ENCODE measurements at regions not wholly inside any gene's neighbourhood (a gene's known extent, or its start where the extent isn't known, plus 50 kb on each side); places are given as distances from the start of the nearest gene placed in this dataset.

DNA sequence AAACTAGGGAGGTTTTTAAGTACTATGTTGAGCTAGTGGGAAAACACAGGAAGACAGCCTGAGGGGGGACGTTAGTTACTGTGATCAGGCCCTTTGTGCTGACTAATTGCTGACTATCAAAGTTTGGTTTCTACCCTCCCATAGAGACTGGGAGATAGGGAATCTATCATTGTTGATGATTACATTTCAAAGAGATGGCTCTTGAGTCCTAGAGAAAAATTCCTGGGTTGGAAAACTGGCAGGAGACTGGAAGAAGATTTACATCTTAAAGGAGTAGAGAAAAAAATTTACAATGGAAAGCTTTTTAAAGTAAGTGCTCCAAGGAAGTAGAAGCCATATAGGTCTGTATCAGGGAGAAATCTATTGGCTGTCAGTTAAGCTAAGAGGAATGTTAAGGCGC lies 522.0 kb upstream of the KLHL1 start:
- no peaks in the 10 kb centered on the region for H3K79me2 ChIP-seq (ENCODE audit: insufficient read depth, low read length)
- no peaks in the 10 kb centered on the region for H3K9me3 ChIP-seq (ENCODE audit: low read length)
- no peak overlapping the region for H3K27ac ChIP-seq (ENCODE audit: extremely low read length, insufficient read depth, low read length)
- no peaks in the 10 kb centered on the region for H4K20me1 ChIP-seq (ENCODE audit: insufficient read depth, low read length)
- no peak overlapping the region for H3K4me3 ChIP-seq (replicated peaks in 1 of 3; ENCODE audit: insufficient read depth in 1 of 3, low read depth in 2 of 3, low read length in 3 of 3)
- intact Hi-C loops (cut with micrococcal nuclease; ENCODE audit: unreplicated experiment), result no loop called here
- no peaks in the 10 kb centered on the region for H3K27me3 ChIP-seq (ENCODE audit: control insufficient read depth in 1 of 2, insufficient read depth in 2 of 2, low read length in 2 of 2)
- TF ChIP-seq MAFK (conservative IDR thresholded peaks at IDR 0.05 in 1 of 2, IDR thresholded peaks at IDR 0.05 in 1 of 2; ENCODE audit: low read length in 2 of 2) (peak; percentile 32 to 57; a peak in 3 of 4 replicates), MAFF (IDR thresholded peaks at IDR 0.05; ENCODE audit: low read depth, low read length) (0 out of 2 replicates have a peak, but pooled peaks have one; percentile 25), MXD4 (CRISPR knock-in tag; IDR thresholded peaks at IDR 0.05) (no peak)
- no peak overlapping the region for H3K4me2 ChIP-seq (ENCODE audit: low read depth, low read length)
- ChIA-PET CTCF (ENCODE audit: low intra/inter-chr PET ratio, low total read pairs) (no interaction called here), POLR2A (no interaction called here)
- H2AFZ ChIP-seq (ENCODE audit: low read length), result no peak overlapping the region
- FAIRE-seq, result no peak
- H3K36me3 ChIP-seq (replicated peaks in 1 of 2; ENCODE audit: control insufficient read depth in 1 of 2, insufficient read depth in 2 of 2, low read length in 2 of 2), result no peaks in the 10 kb centered on the region
- 20% methylated on average over 2 of the region's 2 CpGs for WGBS (ENCODE audit: low lambda C conversion rate)
- no peak overlapping the region for H3K9ac ChIP-seq (ENCODE audit: insufficient read depth, low read depth, low read length)
- no peaks in the 10 kb centered on the region for H3K4me1 ChIP-seq (ENCODE audit: insufficient read depth, low read length)
- no peak for ATAC-seq
- BruUV-seq (replicated peaks), result no TSS peak
- in situ Hi-C loops (cut with HindIII; ENCODE audit: extremely low pct_ligation_motif_present, low pct_unique_long_range_greater_than_20kb), result loop anchor here (25.0 kb wide), 1 partner anchor 332 kb away; no protein-coding TSS in a partner anchor
- DNase-seq (ENCODE audit: low spot score), result no peak

DNA sequence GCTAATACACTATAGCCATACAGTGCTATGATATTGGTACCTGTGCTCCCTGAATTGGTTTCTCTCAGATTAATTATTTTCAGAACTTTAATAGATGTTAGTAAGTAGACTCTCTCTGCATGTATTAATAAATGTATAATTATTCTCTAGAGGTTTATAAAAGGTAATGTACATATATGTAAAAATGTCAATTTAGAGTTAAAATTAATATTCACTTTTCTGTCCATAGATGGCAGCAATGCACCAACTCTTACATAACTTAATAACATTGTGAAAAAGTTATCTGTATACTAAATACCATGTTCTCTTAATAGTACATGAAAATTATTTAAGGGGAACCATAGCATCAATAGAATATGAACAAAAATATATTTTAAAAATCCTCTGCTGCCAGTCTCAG lies 515.0 kb upstream of the KLHL1 start:
- no peaks in the 10 kb centered on the region for H3K36me3 ChIP-seq (replicated peaks in 1 of 2; ENCODE audit: control insufficient read depth in 1 of 2, insufficient read depth in 2 of 2, low read length in 2 of 2)
- in situ Hi-C loops (cut with HindIII; ENCODE audit: extremely low pct_ligation_motif_present, low pct_unique_long_range_greater_than_20kb), result no loop called here
- TF ChIP-seq POGZ (CRISPR knock-in tag; IDR thresholded peaks at IDR 0.05) (no peak), STAG1 (CRISPR knock-in tag; IDR thresholded peaks at IDR 0.05) (peak; percentile 50), CEBPB (IDR thresholded peaks at IDR 0.05; ENCODE audit: borderline replicate concordance, low read depth, low read length) (no peak), ZNF652 (CRISPR knock-in tag; IDR thresholded peaks at IDR 0.05; ENCODE audit: borderline replicate concordance, low read depth) (0 out of 2 replicates have a peak, but pooled peaks have one; percentile 44)
- TF ChIP-seq, protein P1, sequence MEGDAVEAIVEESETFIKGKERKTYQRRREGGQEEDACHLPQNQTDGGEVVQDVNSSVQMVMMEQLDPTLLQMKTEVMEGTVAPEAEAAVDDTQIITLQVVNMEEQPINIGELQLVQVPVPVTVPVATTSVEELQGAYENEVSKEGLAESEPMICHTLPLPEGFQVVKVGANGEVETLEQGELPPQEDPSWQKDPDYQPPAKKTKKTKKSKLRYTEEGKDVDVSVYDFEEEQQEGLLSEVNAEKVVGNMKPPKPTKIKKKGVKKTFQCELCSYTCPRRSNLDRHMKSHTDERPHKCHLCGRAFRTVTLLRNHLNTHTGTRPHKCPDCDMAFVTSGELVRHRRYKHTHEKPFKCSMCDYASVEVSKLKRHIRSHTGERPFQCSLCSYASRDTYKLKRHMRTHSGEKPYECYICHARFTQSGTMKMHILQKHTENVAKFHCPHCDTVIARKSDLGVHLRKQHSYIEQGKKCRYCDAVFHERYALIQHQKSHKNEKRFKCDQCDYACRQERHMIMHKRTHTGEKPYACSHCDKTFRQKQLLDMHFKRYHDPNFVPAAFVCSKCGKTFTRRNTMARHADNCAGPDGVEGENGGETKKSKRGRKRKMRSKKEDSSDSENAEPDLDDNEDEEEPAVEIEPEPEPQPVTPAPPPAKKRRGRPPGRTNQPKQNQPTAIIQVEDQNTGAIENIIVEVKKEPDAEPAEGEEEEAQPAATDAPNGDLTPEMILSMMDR (CRISPR knock-in tag; IDR thresholded peaks at IDR 0.05), result peak; percentile 17
- TF ChIP-seq, protein P2, sequence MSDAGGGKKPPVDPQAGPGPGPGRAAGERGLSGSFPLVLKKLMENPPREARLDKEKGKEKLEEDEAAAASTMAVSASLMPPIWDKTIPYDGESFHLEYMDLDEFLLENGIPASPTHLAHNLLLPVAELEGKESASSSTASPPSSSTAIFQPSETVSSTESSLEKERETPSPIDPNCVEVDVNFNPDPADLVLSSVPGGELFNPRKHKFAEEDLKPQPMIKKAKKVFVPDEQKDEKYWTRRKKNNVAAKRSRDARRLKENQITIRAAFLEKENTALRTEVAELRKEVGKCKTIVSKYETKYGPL (CRISPR knock-in tag; IDR thresholded peaks at IDR 0.05), result 0 out of 2 replicates have a peak, but pooled peaks have one; percentile 50
- intact Hi-C loops (cut with micrococcal nuclease; ENCODE audit: unreplicated experiment), result loop anchor here (1.0 to 10.0 kb wide), 3 partner anchors 341 to 852 kb away; no protein-coding TSS in a partner anchor
- FAIRE-seq (no peak), ATAC-seq (no peak), DNase-seq (ENCODE audit: low spot score) (no peak)
- no peak overlapping the region for H3K27ac ChIP-seq (ENCODE audit: extremely low read length, insufficient read depth, low read length)
- no TSS peak for BruUV-seq (replicated peaks)
- no peak overlapping the region for H2AFZ ChIP-seq (ENCODE audit: low read length)
- no peaks in the 10 kb centered on the region for H3K9me3 ChIP-seq (ENCODE audit: low read length)
- no peak overlapping the region for H3K4me3 ChIP-seq (replicated peaks in 1 of 3; ENCODE audit: insufficient read depth in 1 of 3, low read depth in 2 of 3, low read length in 3 of 3)
- no peak overlapping the region for H3K9ac ChIP-seq (ENCODE audit: insufficient read depth, low read depth, low read length)
- ChIA-PET CTCF (ENCODE audit: low intra/inter-chr PET ratio, low total read pairs) (interaction anchor here (2.1 kb wide), 1 partner anchor 341 kb away, joined by 13 read pairs; no protein-coding TSS in a partner anchor), POLR2A (no interaction called here)
- no peaks in the 10 kb centered on the region for H3K4me1 ChIP-seq (ENCODE audit: insufficient read depth, low read length)
- no peaks in the 10 kb centered on the region for H4K20me1 ChIP-seq (ENCODE audit: insufficient read depth, low read length)
- H3K27me3 ChIP-seq (ENCODE audit: control insufficient read depth in 1 of 2, insufficient read depth in 2 of 2, low read length in 2 of 2), result no peaks in the 10 kb centered on the region
- H3K4me2 ChIP-seq (ENCODE audit: low read depth, low read length), result no peak overlapping the region
- no peaks in the 10 kb centered on the region for H3K79me2 ChIP-seq (ENCODE audit: insufficient read depth, low read length)
